Suprapubic skin (tissue), 4 donors: ENCODE measurements at regions not wholly inside any gene's neighbourhood (a gene's known extent, or its start where the extent isn't known, plus 50 kb on each side); places are given as distances from the start of the nearest gene placed in this dataset.

Experiments
- DNase-seq, 2 donors: peaks; one replicate each; pipeline ENCODE4 v3.0.0-alpha.2; 2019; ENCODE audit warnings: low spot score in 2 of 2
- H3K27ac ChIP-seq: fragments of 200-600 bp; sonication (generic); one replicate; pipeline ENCODE4 v1.5.1; 2019
- H3K27me3 ChIP-seq: fragments of 200-600 bp; sonication (generic); one replicate; pipeline ENCODE4 v1.5.1; 2019
- H3K36me3 ChIP-seq: fragments of 200-600 bp; sonication (generic); one replicate; pipeline ENCODE4 v1.5.1; 2019
- H3K4me1 ChIP-seq: fragments of 200-600 bp; sonication (generic); one replicate; pipeline ENCODE4 v1.5.1; 2019
- H3K4me3 ChIP-seq: fragments of 200-600 bp; sonication (generic); one replicate; pipeline ENCODE4 v1.5.1; 2019; ENCODE audit warnings: mild to moderate bottlenecking
- H3K9me3 ChIP-seq: fragments of 200-600 bp; sonication (generic); one replicate; pipeline ENCODE4 v1.5.1; 2019
- EP300 ChIP-seq: sonication (generic); formaldehyde crosslinking; IDR thresholded peaks from one replicate; pipeline ENCODE4 v1.6.1; 2017; ENCODE audit warnings: antibody characterized with exemption
- POLR2A ChIP-seq, 2 donors: fragments of 450-650 bp; IDR thresholded peaks; one replicate each; pipeline ENCODE4 v1.6.1; 2017; ENCODE audit warnings: antibody characterized with exemption in 2 of 2, mild to moderate bottlenecking in 2 of 2, moderate library complexity in 2 of 2
- POLR2AphosphoS5 ChIP-seq, 3 donors: sonication (generic); formaldehyde crosslinking; IDR thresholded peaks; one replicate each; pipeline ENCODE4 v1.6.1; 2017; ENCODE audit warnings: antibody characterized with exemption in 3 of 3
- WGBS: methylation state at CpG from one replicate; pipeline ENCODE4 v1.1.5; 2018; 5-methylcytosine and 5-hydroxymethylcytosine counted together
- TF ChIP-seq, protein P1 (sequence below), 2 donors: fragments of 200-600 bp in 1 of 2; fragments of 450-650 bp in 1 of 2; sonication (generic) in 1 of 2; IDR thresholded peaks; one replicate each; pipeline ENCODE4 v1.5.1; 2016 to 2019; ENCODE audit warnings: antibody characterized with exemption in 2 of 2, mild to moderate bottlenecking in 1 of 2, moderate library complexity in 1 of 2

DNA sequence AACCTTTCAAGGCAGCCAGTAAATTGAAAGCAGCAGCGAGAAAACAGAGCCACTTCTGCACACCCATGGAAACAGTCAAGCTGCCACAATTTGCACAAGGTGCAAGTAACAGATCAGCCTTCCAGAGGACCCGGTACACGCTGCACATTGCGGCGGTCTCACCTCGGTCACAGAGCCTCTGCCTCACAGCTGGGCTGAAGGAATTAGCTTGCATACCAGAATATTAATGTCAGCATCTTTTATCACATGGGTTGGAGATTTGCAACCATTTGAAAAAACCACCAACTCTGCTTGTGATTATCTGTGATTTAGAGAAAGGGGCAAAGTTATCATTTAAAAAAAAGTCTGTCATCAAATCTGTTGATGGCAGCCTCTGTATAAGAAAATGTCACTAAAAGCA is 330.5 kb upstream of the TCF4 start:
- no peak overlapping the region for H3K27ac ChIP-seq
- H3K4me1 ChIP-seq, result no peaks in the 10 kb centered on the region
- no peak for DNase-seq
- TF ChIP-seq, protein P1, sequence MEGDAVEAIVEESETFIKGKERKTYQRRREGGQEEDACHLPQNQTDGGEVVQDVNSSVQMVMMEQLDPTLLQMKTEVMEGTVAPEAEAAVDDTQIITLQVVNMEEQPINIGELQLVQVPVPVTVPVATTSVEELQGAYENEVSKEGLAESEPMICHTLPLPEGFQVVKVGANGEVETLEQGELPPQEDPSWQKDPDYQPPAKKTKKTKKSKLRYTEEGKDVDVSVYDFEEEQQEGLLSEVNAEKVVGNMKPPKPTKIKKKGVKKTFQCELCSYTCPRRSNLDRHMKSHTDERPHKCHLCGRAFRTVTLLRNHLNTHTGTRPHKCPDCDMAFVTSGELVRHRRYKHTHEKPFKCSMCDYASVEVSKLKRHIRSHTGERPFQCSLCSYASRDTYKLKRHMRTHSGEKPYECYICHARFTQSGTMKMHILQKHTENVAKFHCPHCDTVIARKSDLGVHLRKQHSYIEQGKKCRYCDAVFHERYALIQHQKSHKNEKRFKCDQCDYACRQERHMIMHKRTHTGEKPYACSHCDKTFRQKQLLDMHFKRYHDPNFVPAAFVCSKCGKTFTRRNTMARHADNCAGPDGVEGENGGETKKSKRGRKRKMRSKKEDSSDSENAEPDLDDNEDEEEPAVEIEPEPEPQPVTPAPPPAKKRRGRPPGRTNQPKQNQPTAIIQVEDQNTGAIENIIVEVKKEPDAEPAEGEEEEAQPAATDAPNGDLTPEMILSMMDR (IDR thresholded peaks at IDR 0.05), result no peak
- TF ChIP-seq POLR2AphosphoS5 (IDR thresholded peaks at IDR 0.05) (no peak), EP300 (no peak), POLR2A (IDR thresholded peaks at IDR 0.05) (no peak)
- H3K27me3 ChIP-seq, result no peaks in the 10 kb centered on the region
- 60% methylated on average over 6 of the region's 6 CpGs for WGBS
- H3K4me3 ChIP-seq, result no peak overlapping the region
- no peaks in the 10 kb centered on the region for H3K36me3 ChIP-seq
- H3K9me3 ChIP-seq, result no peaks in the 10 kb centered on the region

DNA sequence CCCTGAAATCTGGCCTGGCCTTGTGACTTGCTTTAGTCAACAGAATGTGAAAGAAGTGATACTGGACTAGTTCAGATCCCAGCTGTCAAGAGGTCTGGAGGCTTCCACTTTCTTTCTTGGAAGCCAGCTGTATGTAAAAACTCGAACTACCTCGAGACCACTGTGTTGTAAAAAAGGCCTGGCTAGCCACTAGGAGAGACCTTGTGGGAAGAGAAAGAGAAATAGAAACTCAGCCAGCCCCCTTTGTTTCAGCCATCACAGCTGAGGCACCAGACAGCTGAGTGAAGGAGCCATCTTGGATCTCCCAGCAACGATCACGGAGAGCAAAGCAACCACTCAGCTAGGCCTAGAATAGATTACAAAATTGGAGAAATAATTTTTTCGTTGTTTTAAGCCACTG is 324.9 kb upstream of the TCF4 start:
- no peak for DNase-seq
- Histone ChIP-seq H3K27me3 (no peaks in the 10 kb centered on the region), H3K4me3 (no peak overlapping the region), H3K27ac (no peak overlapping the region), H3K36me3 (no peaks in the 10 kb centered on the region), H3K9me3 (no peaks in the 10 kb centered on the region), H3K4me1 (peaks cover 4% of the 10 kb centered on the region)
- WGBS, result 91% methylated on average over 5 of the region's 5 CpGs
- no peak for TF ChIP-seq POLR2AphosphoS5 (IDR thresholded peaks at IDR 0.05)
- TF ChIP-seq EP300, result no peak
- TF ChIP-seq, protein P1 (IDR thresholded peaks at IDR 0.05), result no peak

DNA sequence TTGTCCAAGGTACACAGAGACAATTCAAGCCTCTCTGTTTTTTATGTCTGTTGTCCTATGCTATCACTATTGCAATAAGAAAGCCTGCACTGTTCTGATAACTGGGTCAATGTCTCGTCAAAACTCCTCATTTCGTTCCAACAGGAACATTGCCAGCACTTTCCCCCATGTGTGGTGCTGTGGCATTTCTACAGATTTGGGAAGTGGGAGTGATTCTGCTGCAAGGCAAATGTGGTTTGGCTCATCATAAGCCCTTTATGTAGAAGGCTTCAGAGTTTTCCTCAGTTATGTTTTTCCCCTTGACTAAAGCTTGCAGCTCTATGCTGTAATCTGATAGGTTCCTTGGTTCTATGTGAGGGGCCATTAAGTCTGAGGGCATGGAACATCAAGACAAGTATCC is 324.1 kb upstream of the TCF4 start:
- no peak overlapping the region for H3K27ac ChIP-seq
- H3K4me1 ChIP-seq, result peaks cover 7% of the 10 kb centered on the region
- H3K9me3 ChIP-seq, result no peaks in the 10 kb centered on the region
- no peaks in the 10 kb centered on the region for H3K36me3 ChIP-seq
- no peak for TF ChIP-seq POLR2AphosphoS5 (IDR thresholded peaks at IDR 0.05)
- TF ChIP-seq EP300, result no peak
- TF ChIP-seq POLR2A (IDR thresholded peaks at IDR 0.05), result no peak
- TF ChIP-seq, protein P1 (IDR thresholded peaks at IDR 0.05), result no peak
- WGBS, result 38% methylated on average over 2 of the region's 2 CpGs
- no peak for DNase-seq
- H3K27me3 ChIP-seq, result no peaks in the 10 kb centered on the region
- no peak overlapping the region for H3K4me3 ChIP-seq

DNA sequence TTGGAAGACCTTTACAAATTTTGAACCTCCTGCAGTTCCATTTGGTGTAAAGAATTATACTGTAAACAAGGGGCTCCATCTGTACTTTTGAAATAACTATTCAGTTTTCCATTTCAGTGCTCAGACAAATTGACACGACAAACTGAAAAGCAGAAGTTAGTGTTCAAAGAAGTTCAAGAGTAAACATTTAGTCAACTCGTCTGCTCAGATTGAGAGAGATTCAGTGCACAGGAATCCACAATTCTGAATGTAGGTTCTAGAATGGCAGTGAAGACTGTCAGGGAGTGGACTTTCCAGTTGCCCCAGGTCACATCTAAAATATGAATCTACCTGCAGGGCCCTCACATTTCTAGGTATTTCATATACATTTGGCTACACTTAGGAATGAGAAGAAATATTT is 322.3 kb upstream of the TCF4 start:
- H3K27me3 ChIP-seq, result no peaks in the 10 kb centered on the region
- H3K9me3 ChIP-seq, result no peaks in the 10 kb centered on the region
- no peak overlapping the region for H3K27ac ChIP-seq
- no peaks in the 10 kb centered on the region for H3K36me3 ChIP-seq
- no peak overlapping the region for H3K4me3 ChIP-seq
- peaks cover 7% of the 10 kb centered on the region for H3K4me1 ChIP-seq
- TF ChIP-seq, protein P1 (IDR thresholded peaks at IDR 0.05), result no peak
- TF ChIP-seq POLR2A (IDR thresholded peaks at IDR 0.05) (no peak), EP300 (no peak), POLR2AphosphoS5 (IDR thresholded peaks at IDR 0.05) (no peak)
- DNase-seq, result no peak
- WGBS, result 76% methylated on average over 2 of the region's 2 CpGs

DNA sequence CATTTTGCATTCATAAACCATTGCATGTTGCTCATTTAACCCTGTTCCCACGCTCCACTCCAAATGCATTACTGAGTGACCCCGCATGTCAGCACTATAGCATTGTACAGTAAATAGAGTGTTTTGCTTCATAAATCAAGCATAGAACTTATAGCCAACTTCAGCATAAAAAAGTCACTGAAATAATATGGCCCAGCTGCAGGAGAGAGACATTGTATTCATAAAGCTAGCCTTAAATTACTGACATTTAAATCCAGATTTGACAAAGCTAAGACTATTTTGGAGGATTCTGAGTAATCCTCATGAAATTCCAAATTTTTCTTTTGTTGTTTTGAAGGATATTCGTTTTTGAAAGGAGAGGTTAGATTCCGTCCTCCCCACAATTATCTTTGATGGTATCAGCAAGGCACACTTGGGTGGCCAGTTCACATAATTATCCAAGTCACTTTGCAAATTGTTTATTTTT is 320.9 kb upstream of the TCF4 start:
- Histone ChIP-seq H3K27ac (no peak overlapping the region), H3K27me3 (no peaks in the 10 kb centered on the region), H3K36me3 (no peaks in the 10 kb centered on the region), H3K9me3 (no peaks in the 10 kb centered on the region), H3K4me3 (no peak overlapping the region), H3K4me1 (peaks cover 7% of the 10 kb centered on the region)
- no peak for TF ChIP-seq EP300
- no peak for TF ChIP-seq POLR2AphosphoS5 (IDR thresholded peaks at IDR 0.05)
- TF ChIP-seq POLR2A (IDR thresholded peaks at IDR 0.05), result no peak
- TF ChIP-seq, protein P1 (IDR thresholded peaks at IDR 0.05), result no peak
- WGBS, result 75% methylated on average over 4 of the region's 4 CpGs
- DNase-seq, result no peak
